Thyroid gland (tissue), 4 donors: ENCODE measurements at regions not wholly inside any gene's neighbourhood (a gene's known extent, or its start where the extent isn't known, plus 50 kb on each side); places are given as distances from the start of the nearest gene placed in this dataset.

Source experiments
- DNase-seq, 2 donors: peaks; one replicate each; pipeline ENCODE4 v3.0.0-alpha.2; 2019
- H3K27ac ChIP-seq, 3 donors: fragments of 200-600 bp; sonication (generic); 1 replicate in 2 of 3; 2 replicates in 1 of 3; pipeline ENCODE4 v1.5.1; 2016 to 2019; ENCODE audit warnings: mild to moderate bottlenecking in 1 of 3, moderate library complexity in 1 of 3
- H3K27me3 ChIP-seq: fragments of 200-600 bp; sonication (generic); one replicate; pipeline ENCODE4 v1.5.1; 2019
- H3K36me3 ChIP-seq, 2 donors: fragments of 200-600 bp; sonication (generic); one replicate each; pipeline ENCODE4 v1.5.1; 2016 to 2019
- H3K4me1 ChIP-seq, 2 donors: fragments of 200-600 bp; sonication (generic); one replicate each; pipeline ENCODE4 v1.5.1; 2017 to 2019
- H3K4me3 ChIP-seq, 3 donors: fragments of 200-600 bp; sonication (generic); replicated peaks in 1 of 3; 1 replicate in 2 of 3; 2 replicates in 1 of 3; pipeline ENCODE4 v1.5.1; 2016; ENCODE audit warnings: mild to moderate bottlenecking in 1 of 3
- H3K9me3 ChIP-seq: fragments of 200-600 bp; sonication (generic); one replicate; pipeline ENCODE4 v1.5.1; 2017
- CTCF ChIP-seq, 6 experiments: fragments of 200-600 bp in 3 of 6; fragments of 450-650 bp in 3 of 6; sonication (generic) in 3 of 6; IDR thresholded peaks; one replicate each; pipeline ENCODE4 v1.5.1; 2016 to 2019; ENCODE audit warnings: antibody characterized with exemption in 6 of 6, mild to moderate bottlenecking in 2 of 6, inconsistent platforms in 1 of 6, moderate library complexity in 1 of 6
- POLR2A ChIP-seq, 2 donors: fragments of 450-650 bp; IDR thresholded peaks; one replicate each; pipeline ENCODE4 v1.6.1; 2017; ENCODE audit warnings: antibody characterized with exemption in 2 of 2, mild to moderate bottlenecking in 2 of 2, moderate library complexity in 1 of 2
- WGBS, 2 donors: methylation state at CpG; one replicate each; pipeline ENCODE4 v1.1.5; 2017; 5-methylcytosine and 5-hydroxymethylcytosine counted together
- intact Hi-C: fragments of 100-400 bp; cut with DNase I; formaldehyde crosslinking; loops from one replicate; pipeline ENCODE4 v1.15.1; 2023

- no peaks in the 10 kb centered on the region for H3K4me1 ChIP-seq
- no peaks in the 10 kb centered on the region for H3K9me3 ChIP-seq
- intact Hi-C loops: no loop called here
- TF ChIP-seq CTCF (IDR thresholded peaks at IDR 0.05) (no peak), POLR2A (IDR thresholded peaks at IDR 0.05) (no peak)
- H3K27ac ChIP-seq: no peak overlapping the region
- H3K4me3 ChIP-seq: no peak overlapping the region
- 93 to 94% methylated on average over 23 of the region's 23 CpGs for WGBS, 2 donors
- H3K36me3 ChIP-seq: no peaks in the 10 kb centered on the region
- H3K27me3 ChIP-seq: no peaks in the 10 kb centered on the region
- DNase-seq: no peak
Observed at GRCh38 chr9:135258461-135258860, 171.0 kb downstream of the OLFM1 start.

- H3K27ac ChIP-seq: no peak overlapping the region
- 88 to 92% methylated on average over 12 to 19 of the region's 19 CpGs for WGBS, 2 donors
- H3K27me3 ChIP-seq: no peaks in the 10 kb centered on the region
- no peaks in the 10 kb centered on the region for H3K36me3 ChIP-seq
- no peak overlapping the region for H3K4me3 ChIP-seq
- H3K4me1 ChIP-seq: no peaks in the 10 kb centered on the region
- intact Hi-C loops: no loop called here
- no peaks in the 10 kb centered on the region for H3K9me3 ChIP-seq
- no peak for DNase-seq
- TF ChIP-seq CTCF (IDR thresholded peaks at IDR 0.05): no peak
- TF ChIP-seq POLR2A (IDR thresholded peaks at IDR 0.05): no peak
Observed at GRCh38 chr9:135259273-135259672, 171.8 kb downstream of the OLFM1 start.

- TF ChIP-seq CTCF (IDR thresholded peaks at IDR 0.05): no peak
- TF ChIP-seq POLR2A (IDR thresholded peaks at IDR 0.05): no peak
- 67% methylated on average over 35 of the region's 35 CpGs for WGBS, 2 donors
- no peaks in the 10 kb centered on the region for H3K36me3 ChIP-seq
- H3K27ac ChIP-seq: no peak overlapping the region
- no peaks in the 10 kb centered on the region for H3K9me3 ChIP-seq
- no peak for DNase-seq
- H3K4me1 ChIP-seq: no peaks in the 10 kb centered on the region
- H3K27me3 ChIP-seq: no peaks in the 10 kb centered on the region
- H3K4me3 ChIP-seq: no peak overlapping the region
- intact Hi-C loops: no loop called here
Observed at GRCh38 chr9:135260221-135261180, 173.0 kb downstream of the OLFM1 start.

- intact Hi-C loops: no loop called here
- Histone ChIP-seq H3K4me3 (no peak overlapping the region), H3K36me3 (no peaks in the 10 kb centered on the region), H3K9me3 (no peaks in the 10 kb centered on the region), H3K4me1 (no peaks in the 10 kb centered on the region), H3K27ac (no peak overlapping the region), H3K27me3 (no peaks in the 10 kb centered on the region)
- WGBS, 2 donors: 62 to 68% methylated on average over 6 to 7 of the region's 7 CpGs
- TF ChIP-seq POLR2A (IDR thresholded peaks at IDR 0.05) (no peak), CTCF (IDR thresholded peaks at IDR 0.05) (no peak)
- DNase-seq: no peak
Observed at GRCh38 chr9:135262248-135262647, 174.8 kb downstream of the OLFM1 start.

- Histone ChIP-seq H3K27ac (no peak overlapping the region), H3K27me3 (no peaks in the 10 kb centered on the region), H3K4me3 (no peak overlapping the region), H3K9me3 (no peaks in the 10 kb centered on the region), H3K4me1 (peaks cover under 1 to 1% of the 10 kb centered on the region in 2 donors), H3K36me3 (no peaks in the 10 kb centered on the region)
- TF ChIP-seq POLR2A (IDR thresholded peaks at IDR 0.05) (no peak), CTCF (IDR thresholded peaks at IDR 0.05) (no peak)
- intact Hi-C loops: no loop called here
- no peak for DNase-seq
- whole genome bisulfite sequencing, 2 donors: 65 to 69% methylated on average over 5 of the region's 5 CpGs
Observed at GRCh38 chr9:135263511-135263910, 176.0 kb downstream of the OLFM1 start.
